ENCODE measurements at regions not wholly inside any gene's neighbourhood (a gene's known extent, or its start where the extent isn't known, plus 50 kb on each side); places are given as distances from the start of the nearest gene placed in this dataset.

- Histone ChIP-seq H2AFZ (ENCODE audit: low read depth) (no peak overlapping the region), H3K9ac (no peak overlapping the region), H3K27me3 (ENCODE audit: insufficient read depth) (no peaks in the 10 kb centered on the region), H3K4me1 (ENCODE audit: control insufficient read depth in 1 of 2, insufficient read depth in 2 of 2, low read depth in 1 of 2, low read length in 1 of 2) (no peaks in the 10 kb centered on the region), H3K4me2 (no peak overlapping the region), H3K4me3 (ENCODE audit: low read depth in 2 of 2, low read length in 1 of 2) (no peak overlapping the region), H3K9me3 (no peaks in the 10 kb centered on the region), H3K9me2 (no peaks in the 10 kb centered on the region), H3K27ac (ENCODE audit: low read depth in 2 of 2, low read length in 1 of 2) (no peak overlapping the region), H3F3A (replicated peaks; ENCODE audit: insufficient read depth) (no peaks in the 10 kb centered on the region), H4K20me1 (ENCODE audit: insufficient read depth) (no peaks in the 10 kb centered on the region), H3K79me2 (ENCODE audit: insufficient read depth) (no peaks in the 10 kb centered on the region), H3K36me3 (replicated peaks in 1 of 2; ENCODE audit: control insufficient read depth in 1 of 2, insufficient read depth in 2 of 2, low read length in 1 of 2) (no peaks in the 10 kb centered on the region)
- WGBS (ENCODE audit: low lambda C conversion rate) = 31% methylated on average over 2 of the region's 2 CpGs
- no peak for DNase-seq
- ChIA-PET POLR2A (interaction anchor here (0.7 kb wide), 1 partner anchor 831 kb away, joined by 3 read pairs; no protein-coding TSS in a partner anchor), CTCF (no interaction called here)
- TF ChIP-seq EP300 (IDR thresholded peaks at IDR 0.05; ENCODE audit: borderline replicate concordance in 1 of 2, low read depth in 1 of 2, low read length in 1 of 2) (no peak), NFIC (IDR thresholded peaks at IDR 0.05; ENCODE audit: borderline replicate concordance) (no peak), MAX (IDR thresholded peaks at IDR 0.05; ENCODE audit: low read depth) (no peak), MXI1 (IDR thresholded peaks at IDR 0.05; ENCODE audit: low read depth, low read length) (no peak), SIN3A (IDR thresholded peaks at IDR 0.05; ENCODE audit: borderline replicate concordance, low read depth, low read length) (no peak), FOXJ3 (CRISPR knock-in tag; IDR thresholded peaks at IDR 0.05) (no peak), CTCF (IDR thresholded peaks at IDR 0.05) (no peak), TEAD4 (IDR thresholded peaks at IDR 0.05; ENCODE audit: borderline replicate concordance, insufficient read depth) (no peak), TCF12 (IDR thresholded peaks at IDR 0.05) (no peak), USF1 (IDR thresholded peaks at IDR 0.05; ENCODE audit: borderline replicate concordance, low read depth) (no peak), IRF3 (IDR thresholded peaks at IDR 0.05; ENCODE audit: low read depth, low read length) (no peak), EZH2phosphoT487 (IDR thresholded peaks at IDR 0.05; ENCODE audit: borderline replicate concordance, low read depth) (no peak), GABPA (IDR thresholded peaks at IDR 0.05; ENCODE audit: low read depth) (no peak)
Observed at GRCh38 chr11:16454289-16454863, 98.0 kb upstream of the SOX6 start.

Data from SK-N-SH (cell line).